OCI-LY3 (cell line): ENCODE measurements at regions not wholly inside any gene's neighbourhood (a gene's known extent, or its start where the extent isn't known, plus 50 kb on each side); places are given as distances from the start of the nearest gene placed in this dataset.

Source experiments
- H2AFZ ChIP-seq: fragments of 200-600, 300-600 bp; shearing (Covaris generic); 2 replicates; pipeline ENCODE4 v1.6.0; 2014; ENCODE audit warnings: antibody characterized with exemption, low read depth, low read length
- H3K27ac ChIP-seq: fragments of 200-600, 300-600 bp; sonication (generic); 2 replicates; pipeline ENCODE4 v1.5.1; 2014; ENCODE audit warnings: mild to moderate bottlenecking, low read length, moderate library complexity, mixed read lengths
- H3K27me3 ChIP-seq: fragments of 200-600, 300-600 bp; sonication (generic); 2 replicates; pipeline ENCODE4 v1.6.1; 2014; ENCODE audit warnings: low read depth, low read length, mixed read lengths
- H3K36me3 ChIP-seq: fragments of 200-600, 300-600 bp; sonication (generic); replicated peaks from 2 replicates; pipeline ENCODE3; 2014; ENCODE audit warnings: low read depth, low read length, mixed read lengths
- H3K4me1 ChIP-seq: fragments of 300-600, 200-600 bp; sonication (generic); 2 replicates; pipeline ENCODE4 v1.6.1; 2014; ENCODE audit warnings: low read length, mixed read lengths
- H3K4me2 ChIP-seq: fragments of 200-600, 300-600 bp; sonication (generic); 2 replicates; pipeline ENCODE4 v1.6.1; 2014; ENCODE audit warnings: low read length, mixed read lengths
- H3K4me3 ChIP-seq: fragments of 300-600, 200-600 bp; sonication (generic); 2 replicates; pipeline ENCODE4 v1.5.1; 2014; ENCODE audit warnings: antibody characterized with exemption, mild to moderate bottlenecking, low read length, moderate library complexity
- H3K79me2 ChIP-seq: fragments of 300-600, 200-600 bp; shearing (Covaris generic); 2 replicates; pipeline ENCODE4 v1.6.1; 2014; ENCODE audit warnings: mild to moderate bottlenecking, low read length, mixed read lengths
- H3K9ac ChIP-seq: fragments of 300-600, 200-600 bp; shearing (Covaris generic); 2 replicates; pipeline ENCODE4 v1.6.0; 2014; ENCODE audit warnings: mild to moderate bottlenecking, low read length, moderate library complexity
- H3K9me3 ChIP-seq: fragments of 200-600, 300-600 bp; shearing (Covaris generic); 2 replicates; pipeline ENCODE4 v1.6.1; 2014; ENCODE audit warnings: low read length, mixed read lengths; ENCODE audit not compliant: insufficient read depth
- H4K20me1 ChIP-seq: fragments of 200-600, 300-600 bp; sonication (generic); 2 replicates; pipeline ENCODE4 v1.6.1; 2016; ENCODE audit warnings: low read length, mixed read lengths; ENCODE audit not compliant: insufficient read depth
- CTCF ChIP-seq: fragments of 200-600, 300-600 bp; sonication (generic); IDR thresholded peaks from 2 replicates; pipeline ENCODE4 v1.5.1; 2014; ENCODE audit warnings: antibody characterized with exemption, low read length, low read depth
- EZH2phosphoT487 ChIP-seq: fragments of 200-600 bp; shearing (Covaris generic); IDR thresholded peaks from 2 replicates; pipeline ENCODE4 v1.6.1; 2018; ENCODE audit warnings: antibody characterized with exemption, mixed run types, low read depth

- no peak overlapping the region for H3K4me2 ChIP-seq
- TF ChIP-seq CTCF (no peak), EZH2phosphoT487 (no peak)
- H3K79me2 ChIP-seq, result no peaks in the 10 kb centered on the region
Measured at GRCh38 chr4:135382280-135382959, 1180.8 kb upstream of the PABPC4L start.

GRCh38 chr4:135372131-135372530 is 1170.5 kb upstream of the PABPC4L start:
- no peak overlapping the region for H3K4me3 ChIP-seq
- no peaks in the 10 kb centered on the region for H3K4me1 ChIP-seq
- no peaks in the 10 kb centered on the region for H3K79me2 ChIP-seq
- H3K27me3 ChIP-seq, result no peaks in the 10 kb centered on the region
- H4K20me1 ChIP-seq, result no peaks in the 10 kb centered on the region
- H3K27ac ChIP-seq, result no peak overlapping the region
- no peak overlapping the region for H3K4me2 ChIP-seq
- no peak overlapping the region for H2AFZ ChIP-seq
- no peak for TF ChIP-seq CTCF
- no peak for TF ChIP-seq EZH2phosphoT487
- no peaks in the 10 kb centered on the region for H3K9me3 ChIP-seq
- no peak overlapping the region for H3K9ac ChIP-seq
- H3K36me3 ChIP-seq, result no peaks in the 10 kb centered on the region

More at GRCh38 chr4:135382280-135382959, 1180.8 kb upstream of the PABPC4L start:
- no peaks in the 10 kb centered on the region for H3K9me3 ChIP-seq
- H4K20me1 ChIP-seq, result no peaks in the 10 kb centered on the region
- no peaks in the 10 kb centered on the region for H3K36me3 ChIP-seq
- no peak overlapping the region for H3K27ac ChIP-seq
- no peak overlapping the region for H3K9ac ChIP-seq
- no peak overlapping the region for H2AFZ ChIP-seq
- H3K4me1 ChIP-seq, result no peaks in the 10 kb centered on the region
- H3K4me3 ChIP-seq, result no peak overlapping the region
- H3K27me3 ChIP-seq, result no peaks in the 10 kb centered on the region

- Histone ChIP-seq H3K4me2 (peak overlapping the region; percentile 24; the same call in 1 of the 2 replicates), H4K20me1 (no peaks in the 10 kb centered on the region), H3K27me3 (no peaks in the 10 kb centered on the region), H2AFZ (peak overlapping the region; percentile 40; the same call in 1 of the 2 replicates), H3K9ac (no peak overlapping the region), H3K4me1 (no peaks in the 10 kb centered on the region), H3K27ac (no peak overlapping the region), H3K79me2 (no peaks in the 10 kb centered on the region), H3K9me3 (no peaks in the 10 kb centered on the region), H3K4me3 (no peak overlapping the region), H3K36me3 (no peaks in the 10 kb centered on the region)
- TF ChIP-seq CTCF (peak; percentile 64), EZH2phosphoT487 (no peak)
Measured at GRCh38 chr4:135371137-135371536, 1169.5 kb upstream of the PABPC4L start.

GRCh38 chr4:135368831-135369230 is 1167.2 kb upstream of the PABPC4L start:
- Histone ChIP-seq H3K79me2 (no peaks in the 10 kb centered on the region), H3K27ac (no peak overlapping the region), H2AFZ (no peak overlapping the region), H4K20me1 (no peaks in the 10 kb centered on the region), H3K27me3 (no peaks in the 10 kb centered on the region), H3K9me3 (no peaks in the 10 kb centered on the region), H3K9ac (no peak overlapping the region), H3K4me3 (no peak overlapping the region), H3K4me2 (no peak overlapping the region), H3K4me1 (no peaks in the 10 kb centered on the region), H3K36me3 (no peaks in the 10 kb centered on the region)
- no peak for TF ChIP-seq EZH2phosphoT487
- no peak for TF ChIP-seq CTCF
